Left lung (tissue), 4 donors: ENCODE measurements at regions not wholly inside any gene's neighbourhood (a gene's known extent, or its start where the extent isn't known, plus 50 kb on each side); places are given as distances from the start of the nearest gene placed in this dataset.
A peak's percentile ranks its signal among the peaks of the same experiment; 100 is the strongest.
"Not testable (repeated sequence)": the region's sequence is repeated elsewhere in the genome, so short reads cannot be mapped to it uniquely, and the experiment has no call there.

Experiments used
- ATAC-seq: fragments of 200-7000 bp; cut with Tn5 transposase; one replicate; pipeline ENCODE4 v1.9.1; 2020; ENCODE audit warnings: moderate library complexity
- DNase-seq, 4 donors: peaks; one replicate each; pipeline ENCODE4 v3.0.0-alpha.2; 2013 to 2020
- H3K27ac ChIP-seq, 2 donors: fragments of 200-600 bp; sonication (generic) in 1 of 2; one replicate each; pipeline versions ENCODE4 v1.5.0 to v1.8.0; 2020 to 2021
- H3K27me3 ChIP-seq, 2 donors: fragments of 200-600 bp; sonication (generic) in 1 of 2; one replicate each; pipeline versions ENCODE4 v1.5.0 to v1.8.0; 2020 to 2021
- H3K36me3 ChIP-seq, 2 donors: fragments of 200-600 bp; sonication (generic) in 1 of 2; one replicate each; pipeline versions ENCODE4 v1.5.0 to v1.8.0; 2020 to 2021
- H3K4me1 ChIP-seq, 2 donors: fragments of 200-600 bp; one replicate each; pipeline ENCODE4 v1.8.0; 2021
- H3K4me3 ChIP-seq, 2 donors: fragments of 200-600 bp; sonication (generic) in 1 of 2; one replicate each; pipeline versions ENCODE4 v1.5.0 to v1.8.0; 2020 to 2021; ENCODE audit warnings: mild to moderate bottlenecking in 1 of 2
- H3K9me3 ChIP-seq, 2 donors: fragments of 200-600 bp; sonication (generic) in 1 of 2; one replicate each; pipeline versions ENCODE4 v1.5.0 to v1.8.0; 2020 to 2021
- CTCF ChIP-seq, 2 donors: fragments of 200-600 bp; sonication (generic) in 1 of 2; IDR thresholded peaks; one replicate each; pipeline versions ENCODE4 v1.5.0 to v1.8.0; 2021; ENCODE audit warnings: antibody characterized with exemption in 2 of 2
- intact Hi-C, 2 donors: fragments of 100-400 bp; cut with DNase I; formaldehyde crosslinking; loops; one replicate each; pipeline versions ENCODE4 v1.11.2 to v1.14.2; 2022
- donor health status: DM: no; HTN: yes; CAD: no.
- donor health status: DM: no; HTN: no; CAD: no.

GRCh38 chrX:99266255-99266654 lies 1143.8 kb downstream of the PCDH19 start:
- TF ChIP-seq CTCF (IDR thresholded peaks at IDR 0.05), result no peak

GRCh38 chrX:99248180-99248579 lies 1161.9 kb downstream of the PCDH19 start:
- Histone ChIP-seq H3K4me3 (no peak overlapping the region), H3K36me3 (no peaks in the 10 kb centered on the region), H3K27me3 (no peaks in the 10 kb centered on the region), H3K27ac (no peak overlapping the region), H3K4me1 (no peaks in the 10 kb centered on the region), H3K9me3 (no peaks in the 10 kb centered on the region)
- TF ChIP-seq CTCF (IDR thresholded peaks at IDR 0.05), result no peak
- intact Hi-C loops, result no loop called here
- no peak for DNase-seq
- no peak for ATAC-seq

More at GRCh38 chrX:99266255-99266654, 1143.8 kb downstream of the PCDH19 start:
- ATAC-seq (no peak), DNase-seq (no peak)
- Histone ChIP-seq H3K9me3 (no peaks in the 10 kb centered on the region), H3K27me3 (no peaks in the 10 kb centered on the region), H3K36me3 (no peaks in the 10 kb centered on the region), H3K27ac (no peak overlapping the region), H3K4me1 (no peaks in the 10 kb centered on the region), H3K4me3 (no peak overlapping the region)
- intact Hi-C loops, result no loop called here

GRCh38 chrX:99242001-99242400 lies 1168.1 kb downstream of the PCDH19 start:
- H3K4me1 ChIP-seq, result no peaks in the 10 kb centered on the region
- ATAC-seq (no peak), DNase-seq (no peak)
- no peaks in the 10 kb centered on the region for H3K27me3 ChIP-seq
- H3K27ac ChIP-seq, result no peak overlapping the region
- TF ChIP-seq CTCF (IDR thresholded peaks at IDR 0.05), result no peak
- no peaks in the 10 kb centered on the region for H3K36me3 ChIP-seq
- no peaks in the 10 kb centered on the region for H3K9me3 ChIP-seq
- intact Hi-C loops, result no loop called here
- no peak overlapping the region for H3K4me3 ChIP-seq

- H3K9me3 ChIP-seq, H3K36me3 ChIP-seq, H3K4me1 ChIP-seq, H3K27ac ChIP-seq, intact Hi-C loops, H3K4me3 ChIP-seq, DNase-seq, H3K27me3 ChIP-seq: not testable (repeated sequence)
- ATAC-seq, result peak; percentile 73
Measured at GRCh38 chrX:99234384-99234783, 1175.7 kb downstream of the PCDH19 start.

- intact Hi-C loops, result no loop called here
- no peak for DNase-seq
- no peak for ATAC-seq
- no peak for TF ChIP-seq CTCF (IDR thresholded peaks at IDR 0.05)
- no peaks in the 10 kb centered on the region for H3K9me3 ChIP-seq
- no peaks in the 10 kb centered on the region for H3K27me3 ChIP-seq
- H3K4me3 ChIP-seq, result no peak overlapping the region
- no peaks in the 10 kb centered on the region for H3K4me1 ChIP-seq
- no peaks in the 10 kb centered on the region for H3K36me3 ChIP-seq
- no peak overlapping the region for H3K27ac ChIP-seq
Measured at GRCh38 chrX:99192421-99192820, 1217.7 kb downstream of the PCDH19 start.

- ATAC-seq (peak; percentile 66), DNase-seq (peak in 1 of 4 donors; percentile 0)
- intact Hi-C loops, result no loop called here
- Histone ChIP-seq H3K36me3 (no peaks in the 10 kb centered on the region), H3K4me3 (no peak overlapping the region), H3K9me3 (no peaks in the 10 kb centered on the region), H3K4me1 (no peaks in the 10 kb centered on the region), H3K27me3 (no peaks in the 10 kb centered on the region), H3K27ac (no peak overlapping the region)
- TF ChIP-seq CTCF (IDR thresholded peaks at IDR 0.05), result no peak
Measured at GRCh38 chrX:99184153-99184552, 1225.9 kb downstream of the PCDH19 start.
